AG10803 (cell line): ENCODE measurements at regions not wholly inside any gene's neighbourhood (a gene's known extent, or its start where the extent isn't known, plus 50 kb on each side); places are given as distances from the start of the nearest gene placed in this dataset.

ENCODE experiments used
- DNase-seq: peaks from one replicate; pipeline ENCODE4 v3.0.0; 2010; ENCODE audit warnings: low read depth
- H3K4me3 ChIP-seq: 2 replicates; pipeline ENCODE4 v1.5.1; 2011; ENCODE audit warnings: mild to moderate bottlenecking, low read length, control low read depth
- CTCF ChIP-seq: conservative IDR thresholded peaks from 2 replicates; pipeline ENCODE4 v1.5.1; 2011; ENCODE audit warnings: mild to moderate bottlenecking, low read length, control low read depth, inconsistent platforms

GRCh38 chr3:84073664-84074063 is 885.1 kb upstream of the CADM2 start:
- no peak overlapping the region for H3K4me3 ChIP-seq
- DNase-seq, result no peak
- TF ChIP-seq CTCF, result no peak

DNA sequence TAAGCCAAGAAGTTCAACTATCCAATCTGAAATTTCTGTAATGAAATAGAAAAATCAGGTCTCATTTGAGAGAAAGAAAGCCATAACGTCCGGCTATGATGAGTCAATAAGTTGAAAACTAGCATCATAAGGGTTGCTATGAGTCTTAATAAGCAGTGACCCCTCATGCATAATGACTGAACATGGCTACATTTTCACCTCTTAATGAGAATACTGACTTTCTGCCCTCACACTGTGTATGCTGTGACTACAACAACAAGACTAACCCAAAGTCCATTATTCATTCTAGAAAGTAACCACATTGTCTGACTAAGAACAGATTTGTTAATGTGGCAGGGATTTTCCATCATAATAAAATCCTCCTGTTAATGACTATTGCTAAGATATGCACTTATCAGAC is 884.0 kb upstream of the CADM2 start:
- H3K4me3 ChIP-seq, result no peak overlapping the region
- TF ChIP-seq CTCF, result no peak
- DNase-seq, result no peak

- DNase-seq, result no peak
- no peak for TF ChIP-seq CTCF
- no peak overlapping the region for H3K4me3 ChIP-seq
Measured at GRCh38 chr3:84077479-84077878, 881.3 kb upstream of the CADM2 start.

GRCh38 chr3:84082726-84083125 is 876.1 kb upstream of the CADM2 start:
- TF ChIP-seq CTCF, result no peak
- H3K4me3 ChIP-seq, result no peak overlapping the region
- DNase-seq, result no peak

GRCh38 chr3:84092907-84093306 is 865.9 kb upstream of the CADM2 start:
- TF ChIP-seq CTCF, result no peak
- DNase-seq, result no peak
- H3K4me3 ChIP-seq, result no peak overlapping the region

DNA sequence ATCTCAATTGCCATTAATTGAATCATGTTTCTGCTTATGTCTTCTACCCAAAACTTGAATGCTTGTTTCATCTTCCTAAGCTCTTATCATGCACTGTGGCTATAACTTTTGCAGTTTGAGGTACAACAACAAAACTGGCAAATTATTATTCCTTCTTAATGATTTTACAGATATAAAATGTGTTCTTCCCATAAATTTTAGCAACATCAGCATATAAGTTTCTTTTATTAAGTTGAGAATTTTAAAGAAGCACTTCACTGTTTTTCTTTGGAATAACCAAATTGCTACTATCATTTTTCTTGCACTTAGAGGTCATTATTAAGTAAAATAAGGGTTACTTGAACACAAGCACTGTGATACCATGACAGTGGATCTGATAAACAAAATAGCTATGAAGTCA is 862.6 kb upstream of the CADM2 start:
- TF ChIP-seq CTCF, result no peak
- no peak for DNase-seq
- H3K4me3 ChIP-seq, result no peak overlapping the region

- no peak for DNase-seq
- no peak for TF ChIP-seq CTCF
- no peak overlapping the region for H3K4me3 ChIP-seq
Measured at GRCh38 chr3:84100861-84101260, 857.9 kb upstream of the CADM2 start.
